HG03354 (cell line): ENCODE measurements at regions not wholly inside any gene's neighbourhood (a gene's known extent, or its start where the extent isn't known, plus 50 kb on each side); places are given as distances from the start of the nearest gene placed in this dataset.

ENCODE experiments used
- ATAC-seq: cut with Tn5 transposase; IDR thresholded peaks from one replicate; pipeline ENCODE4 v1.9.1; 2021; ENCODE audit warnings: mild to moderate bottlenecking; ENCODE audit not compliant: unreplicated experiment, poor library complexity, severe bottlenecking

DNA sequence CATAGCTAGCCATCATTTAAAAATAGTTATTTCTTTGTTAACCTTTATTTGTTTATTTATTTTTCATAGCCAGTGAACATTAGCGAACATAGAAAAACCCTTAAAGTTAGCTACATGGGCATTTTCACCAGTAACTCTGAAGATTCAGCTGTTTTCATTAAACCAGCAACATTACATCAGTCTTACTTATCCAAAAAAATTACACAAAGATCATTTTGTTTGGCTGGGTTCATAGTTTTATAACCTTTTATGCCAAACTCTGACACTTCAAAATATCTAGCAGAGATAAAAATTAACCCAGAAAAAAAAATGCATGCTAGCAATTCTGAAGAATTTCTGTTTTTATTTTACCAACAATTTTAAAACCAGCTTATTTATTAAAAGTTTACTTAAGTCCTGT lies 784.1 kb downstream of the PCDH18 start:
- no peak for ATAC-seq

DNA sequence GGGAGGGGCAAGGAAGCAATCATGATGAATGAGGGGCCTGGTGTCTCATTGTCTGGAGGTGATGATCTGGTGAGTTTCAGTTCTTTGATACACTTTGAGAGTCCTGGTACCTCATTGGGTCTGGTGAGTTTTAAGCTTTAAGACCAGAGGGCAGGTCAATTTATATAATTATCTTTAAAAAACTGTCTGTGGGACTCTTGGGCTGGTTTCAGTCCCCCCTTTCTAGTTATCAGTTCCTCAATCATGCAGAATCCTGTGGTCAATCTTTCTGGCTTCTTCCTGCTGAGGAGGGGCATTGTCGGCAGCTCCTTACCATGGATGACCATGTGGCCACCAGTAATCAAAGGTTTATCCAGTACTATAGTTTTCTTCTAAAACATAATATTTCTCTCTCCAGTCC lies 789.1 kb downstream of the PCDH18 start:
- ATAC-seq: no peak

DNA sequence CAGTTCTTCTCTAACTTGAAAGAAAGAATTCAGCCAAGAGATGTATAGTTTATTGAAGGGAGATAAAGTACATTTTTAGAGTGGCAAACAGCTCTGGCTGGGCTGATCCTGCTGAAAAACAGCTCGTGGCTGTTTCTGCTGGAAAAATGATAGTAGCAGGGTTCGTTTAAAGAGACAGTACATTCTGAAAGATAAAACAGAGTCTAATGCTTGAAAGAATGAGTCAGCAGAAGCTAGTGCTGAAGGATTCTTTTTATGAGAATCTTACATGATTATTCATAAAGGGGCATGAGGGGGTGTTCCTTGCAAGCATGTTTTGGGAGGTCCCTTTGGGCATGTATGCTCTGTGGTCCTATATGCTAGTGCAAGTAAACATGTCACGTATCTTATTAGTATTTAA lies 790.0 kb downstream of the PCDH18 start:
- no peak for ATAC-seq

DNA sequence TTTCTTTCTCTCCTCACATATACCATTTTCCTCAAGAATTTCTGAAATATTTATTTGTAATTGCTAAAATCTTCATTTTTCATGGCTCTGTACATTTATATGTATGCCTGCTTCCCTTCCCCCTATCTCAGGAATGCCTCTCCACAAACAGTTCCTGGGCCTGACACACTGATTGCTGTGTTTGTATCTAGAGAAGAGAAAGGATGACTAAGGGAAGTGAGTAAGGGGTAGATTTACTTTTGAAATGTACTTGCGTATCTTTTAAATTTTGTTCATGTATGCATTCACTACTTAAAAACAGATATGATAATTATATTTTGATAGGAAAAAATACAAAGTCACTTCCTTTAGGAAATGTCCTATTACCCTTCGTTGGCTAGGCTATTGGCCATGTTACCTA lies 790.8 kb downstream of the PCDH18 start:
- ATAC-seq: no peak

DNA sequence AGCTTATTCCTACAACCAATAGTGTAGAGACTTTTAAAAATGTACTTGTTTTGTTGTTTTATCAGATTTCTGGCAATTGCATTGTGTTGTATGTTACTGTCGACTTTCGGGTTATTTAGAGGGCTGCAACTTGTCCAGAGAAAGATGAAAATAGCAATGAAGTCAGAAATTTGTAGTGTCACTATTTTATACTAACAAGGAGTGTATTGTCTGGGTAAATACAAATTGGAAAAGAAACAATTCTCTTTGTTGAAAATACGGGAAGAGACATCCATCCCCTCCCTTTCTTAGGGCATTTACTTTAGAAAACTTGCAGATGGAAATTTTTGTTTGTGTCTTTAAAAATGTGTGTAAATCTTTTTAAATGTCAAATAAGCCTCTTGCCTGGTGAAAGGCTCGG lies 792.0 kb downstream of the PCDH18 start:
- no peak for ATAC-seq

DNA sequence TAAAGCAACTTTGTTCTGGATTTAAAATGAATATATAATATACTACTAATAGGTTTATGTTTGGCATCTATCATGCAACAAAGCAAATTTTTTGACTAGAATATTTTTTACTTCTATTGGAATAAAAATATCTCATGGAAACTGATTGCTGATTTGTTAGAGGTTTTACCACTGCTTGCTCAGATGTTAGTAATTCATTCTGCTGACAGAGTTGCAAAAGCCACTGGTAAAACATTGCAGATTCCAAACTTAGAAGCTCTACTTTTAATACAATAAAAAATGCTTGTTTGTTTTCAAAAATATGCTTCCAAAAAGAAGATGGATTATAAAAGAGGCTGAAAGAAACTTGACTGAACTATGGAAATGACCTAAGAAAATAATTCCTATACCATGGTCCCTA lies 795.2 kb downstream of the PCDH18 start:
- ATAC-seq: no peak

DNA sequence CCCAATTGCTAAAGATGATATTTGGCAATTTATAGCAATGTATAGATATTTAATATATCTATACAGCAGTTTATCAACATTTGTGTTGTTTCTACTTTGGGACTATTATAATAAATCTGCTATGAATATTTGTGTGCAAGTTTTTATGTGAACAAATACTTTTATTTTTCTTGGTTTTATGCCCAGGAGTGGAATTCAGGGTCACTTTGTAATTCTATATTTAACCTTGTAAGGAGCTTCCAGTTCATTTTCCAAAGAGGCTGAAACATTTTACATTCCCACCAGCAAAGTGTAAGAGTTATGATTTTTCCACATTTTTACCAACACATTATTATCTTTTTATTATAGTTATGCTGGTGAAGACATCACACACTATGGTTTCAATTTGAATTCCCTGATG lies 801.3 kb downstream of the PCDH18 start:
- ATAC-seq: no peak

DNA sequence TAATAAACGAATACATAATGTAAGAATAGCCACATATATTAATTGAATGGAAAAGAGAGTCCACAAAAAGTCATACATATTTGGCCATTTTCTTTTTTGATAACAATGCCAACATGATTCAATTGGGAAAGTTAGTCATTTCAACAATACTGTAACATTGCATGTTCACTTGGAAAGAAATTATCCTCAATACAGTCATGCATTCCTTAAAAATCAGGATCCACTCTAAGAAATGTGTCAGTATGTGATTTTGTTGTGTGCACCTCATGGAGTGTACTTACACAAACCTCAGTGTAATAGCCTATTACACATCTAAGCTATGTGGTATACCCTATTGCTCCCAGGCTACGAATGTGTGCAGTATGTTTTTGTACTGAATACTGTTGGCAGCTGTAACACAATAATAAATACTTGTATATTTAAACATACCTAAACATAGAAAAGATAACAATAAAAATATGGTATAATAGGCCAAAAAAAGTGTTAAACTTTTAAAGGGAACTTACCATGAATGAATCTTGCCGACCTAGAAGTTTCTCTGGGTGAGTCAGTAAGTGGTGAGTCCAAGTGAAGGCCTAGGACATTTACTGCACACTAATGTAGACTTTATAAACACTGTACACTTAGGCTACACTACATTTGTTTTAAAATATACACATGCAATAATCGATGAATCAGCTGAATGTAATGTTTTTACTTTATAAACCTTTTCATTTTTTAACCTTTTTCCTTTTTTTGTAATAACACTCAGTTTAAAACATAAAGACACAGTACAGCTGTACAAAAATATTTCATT lies 806.8 kb downstream of the PCDH18 start:
- no peak for ATAC-seq

DNA sequence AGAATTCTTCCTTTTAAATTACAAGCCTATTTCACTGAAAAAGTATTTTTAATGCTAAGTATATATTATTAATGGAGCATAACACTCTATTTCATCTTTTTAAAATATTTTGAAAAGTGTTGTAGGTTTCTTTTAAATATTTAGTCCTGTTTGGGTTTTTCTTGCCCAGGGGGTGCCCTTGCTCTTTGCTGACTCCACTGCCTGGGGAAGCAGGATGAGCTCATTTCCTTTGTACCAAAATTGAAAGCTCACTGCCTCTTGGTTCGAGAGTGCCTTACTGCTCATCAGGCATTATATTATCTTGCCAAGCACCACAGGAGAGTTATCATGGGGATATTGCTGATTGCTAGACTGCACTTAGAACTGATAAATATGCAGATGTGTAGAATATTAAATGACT lies 819.2 kb downstream of the PCDH18 start:
- no peak for ATAC-seq

DNA sequence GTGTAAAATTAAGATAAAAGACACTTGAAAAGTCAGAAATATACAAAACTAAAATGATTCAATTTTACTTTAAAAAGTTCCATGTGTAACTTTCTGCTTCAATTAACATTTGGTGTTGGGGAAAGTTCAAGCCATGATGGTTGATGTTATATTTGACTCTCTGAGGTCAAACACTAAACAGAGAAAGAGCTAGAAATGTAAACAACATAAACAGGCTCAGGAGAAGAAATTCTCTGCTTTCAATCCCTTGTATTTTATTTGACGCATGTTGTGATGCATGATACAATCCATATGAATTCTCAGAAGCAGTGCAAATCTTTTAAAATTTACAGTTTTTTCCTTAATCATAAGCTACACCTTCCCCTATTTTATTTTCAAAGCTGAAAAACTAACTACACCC lies 822.4 kb downstream of the PCDH18 start:
- ATAC-seq: no peak

DNA sequence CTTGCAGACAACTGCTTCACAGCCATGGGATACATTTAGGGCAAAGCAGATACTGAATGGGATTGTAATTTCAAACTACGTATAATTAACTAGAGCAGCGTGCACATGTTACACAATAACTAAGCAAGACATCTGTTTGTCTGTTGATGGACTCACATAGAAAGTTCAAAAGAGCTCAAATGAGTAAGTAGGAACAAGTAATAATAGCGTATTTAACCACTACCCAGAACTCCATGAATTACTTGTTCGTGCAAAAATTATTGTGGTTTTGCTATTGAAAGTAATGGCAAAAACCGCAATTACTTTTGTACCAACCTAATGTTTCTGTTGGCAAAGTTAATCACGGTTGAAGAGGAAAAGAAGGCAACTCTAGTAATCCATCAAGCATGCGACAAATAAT lies 825.4 kb downstream of the PCDH18 start:
- ATAC-seq: no peak

DNA sequence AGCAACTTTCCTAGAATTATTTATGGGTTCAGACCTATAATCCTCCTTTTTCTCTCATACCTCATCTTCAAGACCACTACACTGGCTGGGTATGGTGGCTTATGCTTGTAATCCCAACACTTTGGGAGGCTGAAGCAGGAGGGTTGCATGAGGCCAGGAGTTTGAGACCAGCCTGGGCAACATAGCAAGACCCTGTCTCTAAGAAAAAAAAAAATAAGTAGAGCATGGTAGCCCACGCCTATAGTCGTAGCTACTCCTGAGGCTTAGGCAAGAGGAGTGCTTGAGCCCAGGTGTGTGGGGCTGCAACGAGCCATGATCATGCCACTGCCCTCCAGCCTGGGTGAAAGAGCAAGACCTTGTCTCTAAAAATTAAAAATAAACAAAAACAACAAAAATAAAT lies 832.4 kb downstream of the PCDH18 start:
- no peak for ATAC-seq

DNA sequence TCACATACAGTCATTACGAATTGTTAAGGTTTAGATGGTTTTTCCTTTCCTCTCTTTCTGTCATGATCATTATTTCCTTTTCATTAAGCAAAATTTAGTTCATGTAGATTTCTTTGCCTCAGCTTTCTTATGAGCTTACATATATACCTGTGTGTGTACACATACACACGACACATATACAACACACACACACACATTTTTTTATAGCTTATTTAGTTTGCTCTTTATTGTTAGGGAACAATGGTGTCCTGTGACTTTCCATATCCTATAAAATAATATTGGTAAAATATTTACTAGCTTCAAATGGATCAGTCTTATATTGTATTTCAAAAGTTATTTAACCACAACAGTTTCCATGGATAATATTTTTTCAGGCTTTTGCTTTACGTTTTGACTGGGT lies 840.7 kb downstream of the PCDH18 start:
- ATAC-seq: no peak

DNA sequence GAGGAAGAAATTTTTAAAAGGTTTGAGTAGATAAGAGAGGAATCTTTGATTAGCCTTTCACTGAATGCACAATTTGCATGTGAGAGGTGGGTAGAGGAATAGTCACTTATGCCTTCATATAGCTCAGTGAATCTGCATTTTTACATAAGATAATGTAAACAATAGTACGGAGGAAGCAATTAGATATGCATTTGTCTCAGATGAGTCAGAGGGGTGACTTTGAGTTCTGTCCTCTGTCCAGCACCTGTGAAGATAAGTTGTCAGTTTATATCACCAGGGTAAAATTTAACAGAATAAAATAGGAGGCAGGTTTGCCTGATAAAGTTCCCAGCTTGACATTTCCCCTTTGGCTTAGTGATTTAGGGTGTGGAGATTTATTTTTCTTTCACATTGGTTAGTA lies 841.9 kb downstream of the PCDH18 start:
- ATAC-seq: no peak

DNA sequence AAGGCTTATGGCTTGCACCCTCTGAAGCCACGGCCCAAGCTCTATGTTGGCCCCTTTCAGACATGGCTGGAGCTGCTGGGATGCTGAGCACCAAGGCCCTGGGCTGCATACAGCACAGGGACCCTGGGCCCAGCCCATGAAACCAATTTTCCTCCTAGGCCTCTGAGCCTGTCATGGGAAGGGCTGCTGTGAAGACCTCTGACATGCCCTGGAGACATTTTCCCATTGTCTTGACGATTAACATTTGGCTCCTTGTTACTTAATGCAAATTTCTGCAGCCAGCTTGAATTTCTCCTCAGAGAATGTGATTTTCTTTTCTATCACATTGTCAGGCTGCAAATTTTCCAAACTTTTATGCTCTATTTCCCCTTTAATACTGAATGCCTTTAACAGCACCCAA lies 844.7 kb downstream of the PCDH18 start:
- ATAC-seq: no peak

DNA sequence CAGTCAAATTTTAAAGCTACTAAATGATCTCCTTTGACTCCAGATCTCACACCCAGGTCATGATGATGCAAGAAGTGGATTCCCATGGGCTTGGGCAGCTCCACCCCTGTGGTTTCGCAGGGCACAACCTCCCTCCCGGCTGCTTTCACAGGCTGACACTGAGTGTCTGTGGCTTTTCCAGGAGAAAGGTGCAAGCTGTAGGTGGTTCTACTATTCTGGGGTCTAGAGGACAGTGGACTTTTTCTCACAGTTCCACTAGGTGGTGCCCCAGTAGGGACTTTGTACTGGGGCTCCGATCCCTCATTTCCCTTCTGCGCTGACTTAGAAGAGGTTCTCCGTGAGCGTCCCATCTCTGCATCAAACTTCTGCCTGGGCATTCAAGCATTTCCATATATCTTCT lies 845.2 kb downstream of the PCDH18 start:
- no peak for ATAC-seq

DNA sequence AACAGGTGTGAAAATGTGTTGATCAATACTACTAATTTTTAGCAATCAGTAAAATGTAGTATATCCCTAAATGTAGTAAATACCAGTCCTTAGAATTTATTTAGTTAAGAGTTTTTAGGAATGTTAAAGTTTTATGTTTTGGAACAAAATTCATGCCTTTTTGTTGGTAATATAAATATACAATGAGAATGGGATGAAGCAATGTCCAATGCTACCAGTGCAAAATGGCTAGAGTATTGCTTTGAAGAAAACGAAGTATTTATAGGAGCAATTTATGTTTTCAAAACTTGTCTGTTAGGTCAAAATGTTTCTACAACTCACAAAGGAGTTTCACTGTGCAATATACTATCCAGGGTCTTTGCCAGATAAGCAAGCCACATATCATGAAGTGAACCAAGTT lies 851.5 kb downstream of the PCDH18 start:
- no peak for ATAC-seq

DNA sequence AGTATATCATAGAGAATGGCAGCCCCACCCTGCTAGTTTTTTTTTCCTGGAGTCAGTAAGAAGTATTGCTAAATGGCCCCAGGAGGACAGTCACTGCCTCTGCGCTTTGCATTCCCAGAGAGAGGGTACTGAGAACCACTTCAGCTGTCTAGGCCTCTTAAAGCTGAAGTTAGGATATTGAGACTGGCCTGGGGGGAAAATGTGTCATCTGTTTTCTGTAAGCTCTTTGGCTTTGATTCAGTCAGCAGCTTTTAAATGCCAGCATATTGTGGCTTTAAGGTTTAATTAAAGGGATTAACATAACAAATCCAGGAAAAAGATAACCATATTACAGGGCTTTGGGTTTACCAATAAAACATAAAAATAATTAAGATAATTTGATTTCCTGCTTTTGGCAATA lies 852.0 kb downstream of the PCDH18 start:
- ATAC-seq: no peak

DNA sequence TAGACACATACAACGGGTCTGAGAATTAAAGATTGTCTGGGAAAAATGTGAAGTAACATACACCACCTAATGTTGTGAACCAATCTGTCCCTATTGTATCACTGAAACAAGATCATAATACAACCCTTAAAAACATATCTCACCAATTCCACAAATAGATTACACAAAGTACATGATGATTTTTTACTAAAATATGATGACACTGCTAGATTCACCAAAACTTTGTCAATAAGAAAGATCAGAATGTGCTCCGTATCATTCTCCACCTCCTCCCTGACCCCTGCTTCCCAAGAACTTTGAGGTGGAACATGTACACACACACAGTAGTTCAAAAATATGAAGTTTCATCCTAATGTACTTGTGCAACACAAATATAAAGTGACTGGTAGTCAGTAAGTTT lies 862.0 kb downstream of the PCDH18 start:
- no peak for ATAC-seq

DNA sequence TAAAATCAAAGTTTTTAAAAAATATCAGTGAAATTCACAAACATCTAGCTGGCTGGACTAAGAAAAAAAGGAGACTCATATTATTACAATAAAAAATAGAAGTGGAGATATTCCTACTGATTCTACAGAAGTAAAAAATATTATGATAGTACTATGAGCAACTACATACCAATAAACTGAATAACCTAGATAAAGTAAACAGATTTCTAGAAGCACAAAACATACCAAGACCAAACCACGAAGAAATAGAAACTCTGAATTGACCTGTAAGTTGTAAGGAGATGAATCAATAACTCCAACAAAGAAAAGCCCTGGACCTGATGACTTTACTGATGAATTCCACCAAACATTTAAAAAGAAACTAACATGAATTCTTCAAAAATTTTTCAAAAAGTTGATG lies 867.3 kb downstream of the PCDH18 start:
- ATAC-seq: no peak

DNA sequence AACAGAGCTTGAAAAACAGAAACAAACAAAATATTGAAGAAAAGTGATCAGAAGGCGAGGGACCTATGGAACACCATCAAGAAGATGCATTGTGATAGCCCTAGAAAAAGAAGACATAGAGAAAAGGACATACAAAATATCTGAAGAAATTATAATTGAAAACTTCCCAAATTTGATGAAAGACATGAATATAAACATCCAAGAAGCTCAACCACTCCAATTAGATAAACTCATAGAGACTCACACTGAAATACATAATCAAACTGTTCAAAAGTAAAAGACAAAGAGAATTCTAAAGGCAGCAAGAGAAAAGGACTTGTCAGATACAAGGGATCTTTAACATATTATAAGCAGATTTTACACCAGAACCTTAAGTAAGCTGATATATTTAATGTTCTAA lies 869.8 kb downstream of the PCDH18 start:
- no peak for ATAC-seq
